NT2/D1 (cell line): ENCODE measurements at regions not wholly inside any gene's neighbourhood (a gene's known extent, or its start where the extent isn't known, plus 50 kb on each side); places are given as distances from the start of the nearest gene placed in this dataset.

Experiments
- DNase-seq: peaks from one replicate; pipeline ENCODE4 v3.0.0-alpha.2; 2011; ENCODE audit warnings: low read depth, low spot score
- H3K27me3 ChIP-seq: 2 replicates; pipeline ENCODE4 v1.6.0; 2011; ENCODE audit warnings: mild to moderate bottlenecking; ENCODE audit not compliant: insufficient read length, insufficient read depth
- H3K36me3 ChIP-seq: 2 replicates; pipeline ENCODE4 v1.6.1; 2011; ENCODE audit warnings: mild to moderate bottlenecking, low read length, mixed read lengths; ENCODE audit not compliant: insufficient read depth, insufficient read length
- H3K4me1 ChIP-seq: 2 replicates; pipeline ENCODE4 v1.5.1; 2011; ENCODE audit not compliant: insufficient read depth, insufficient read length
- H3K4me3 ChIP-seq: 2 replicates; pipeline ENCODE4 v1.5.1; 2011; ENCODE audit warnings: low read depth; ENCODE audit not compliant: insufficient read length
- H3K9ac ChIP-seq: 2 replicates; pipeline ENCODE4 v1.6.0; 2011; ENCODE audit warnings: low read depth; ENCODE audit not compliant: insufficient read length
- H3K9me3 ChIP-seq: 2 replicates; pipeline ENCODE4 v1.5.1; 2011; ENCODE audit warnings: mild to moderate bottlenecking, low read length; ENCODE audit not compliant: insufficient read depth
- SUZ12 ChIP-seq: IDR thresholded peaks from 2 replicates; pipeline ENCODE4 v1.6.1; 2011; ENCODE audit not compliant: insufficient read length, insufficient read depth; ENCODE audit errors: extremely low read depth
- YY1 ChIP-seq: IDR thresholded peaks from 2 replicates; pipeline ENCODE4 v1.6.1; 2011; ENCODE audit not compliant: insufficient read length, insufficient read depth
- ZNF274 ChIP-seq: IDR thresholded peaks from 2 replicates; pipeline ENCODE4 v1.6.1; 2011; ENCODE audit warnings: mild to moderate bottlenecking, low read depth, low read length

DNA sequence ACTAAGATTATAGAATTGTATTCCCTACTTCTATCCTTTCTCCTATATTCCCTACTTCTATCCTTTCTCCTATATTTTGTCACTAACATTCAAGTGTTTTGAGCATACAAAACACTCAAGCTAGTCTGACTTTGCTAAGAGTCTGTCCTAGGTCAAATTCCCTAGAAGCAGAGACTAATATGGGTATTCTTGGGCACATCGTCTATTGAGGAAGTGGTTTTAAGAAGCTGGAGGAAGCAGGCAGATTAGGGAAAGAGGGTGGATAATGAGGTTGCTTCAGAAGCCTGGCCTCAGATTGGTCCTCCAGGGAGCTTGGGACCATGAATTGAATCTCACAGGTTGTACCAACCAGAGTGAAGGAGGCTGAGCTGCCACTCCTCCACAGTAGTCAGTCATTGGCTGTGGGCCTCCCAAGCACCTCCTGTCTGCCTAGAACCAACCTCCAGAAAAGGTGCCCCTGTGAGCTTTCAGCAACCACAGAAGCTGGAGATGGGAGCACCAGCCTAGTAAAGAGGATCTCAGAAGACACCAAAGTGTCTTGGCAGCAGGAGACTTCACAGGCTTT lies 295.9 kb upstream of the PHF14 start:
- no peak for TF ChIP-seq SUZ12
- no peak for TF ChIP-seq ZNF274
- TF ChIP-seq YY1 = no peak
- no peak for DNase-seq
- H3K4me3 ChIP-seq = no peak overlapping the region
- H3K27me3 ChIP-seq = no peaks in the 10 kb centered on the region
- H3K9me3 ChIP-seq = no peaks in the 10 kb centered on the region
- no peaks in the 10 kb centered on the region for H3K36me3 ChIP-seq
- H3K9ac ChIP-seq = no peak overlapping the region
- no peaks in the 10 kb centered on the region for H3K4me1 ChIP-seq

- Histone ChIP-seq H3K9me3 (no peaks in the 10 kb centered on the region), H3K36me3 (no peaks in the 10 kb centered on the region), H3K4me1 (no peaks in the 10 kb centered on the region), H3K27me3 (no peaks in the 10 kb centered on the region), H3K9ac (no peak overlapping the region), H3K4me3 (no peak overlapping the region)
- no peak for DNase-seq
- no peak for TF ChIP-seq SUZ12
These were observed 289.1 kb upstream of the PHF14 start for GRCh38 chr7:10684606-10685005.

GRCh38 chr7:10685040-10685439 lies 288.6 kb upstream of the PHF14 start:
- no peak for TF ChIP-seq YY1
- TF ChIP-seq SUZ12 = no peak
- no peak for TF ChIP-seq ZNF274
- no peaks in the 10 kb centered on the region for H3K4me1 ChIP-seq
- H3K4me3 ChIP-seq = no peak overlapping the region
- DNase-seq = no peak
- H3K9ac ChIP-seq = no peak overlapping the region
- H3K36me3 ChIP-seq = no peaks in the 10 kb centered on the region
- no peaks in the 10 kb centered on the region for H3K9me3 ChIP-seq
- H3K27me3 ChIP-seq = no peaks in the 10 kb centered on the region

- TF ChIP-seq SUZ12 (no peak), ZNF274 (no peak), YY1 (no peak)
- no peaks in the 10 kb centered on the region for H3K9me3 ChIP-seq
- DNase-seq = no peak
These were observed 285.1 kb upstream of the PHF14 start for GRCh38 chr7:10688544-10688943.

DNA sequence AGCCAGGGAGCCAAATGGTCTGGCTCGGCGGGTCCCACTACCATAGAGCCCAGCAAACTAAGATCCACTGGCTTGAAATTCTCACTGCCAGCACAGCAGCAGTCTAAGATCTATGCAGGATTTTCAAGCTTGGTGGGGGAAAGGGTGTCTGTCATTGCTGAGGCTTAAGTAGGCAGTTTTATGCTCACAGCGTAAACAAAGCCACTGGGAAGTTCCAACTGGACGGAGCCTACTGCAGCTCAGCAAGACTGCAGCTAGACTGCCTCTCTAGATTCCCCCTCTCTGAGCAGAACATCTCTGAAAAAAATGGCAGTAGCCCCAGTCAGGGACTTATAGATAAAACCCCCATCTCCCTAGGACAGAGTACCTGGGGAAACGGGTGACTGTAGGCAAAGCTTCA lies 277.6 kb upstream of the PHF14 start:
- no peak overlapping the region for H3K9ac ChIP-seq
- no peak overlapping the region for H3K4me3 ChIP-seq
- H3K4me1 ChIP-seq = peaks cover 3% of the 10 kb centered on the region
- no peaks in the 10 kb centered on the region for H3K9me3 ChIP-seq
- peak; percentile 33 for DNase-seq
- no peaks in the 10 kb centered on the region for H3K36me3 ChIP-seq
- TF ChIP-seq YY1 (no peak), ZNF274 (no peak), SUZ12 (no peak)
- no peaks in the 10 kb centered on the region for H3K27me3 ChIP-seq

More at GRCh38 chr7:10688544-10688943, 285.1 kb upstream of the PHF14 start:
- no peaks in the 10 kb centered on the region for H3K4me1 ChIP-seq
- no peaks in the 10 kb centered on the region for H3K27me3 ChIP-seq
- no peaks in the 10 kb centered on the region for H3K36me3 ChIP-seq
- no peak overlapping the region for H3K4me3 ChIP-seq
- H3K9ac ChIP-seq = no peak overlapping the region

DNA sequence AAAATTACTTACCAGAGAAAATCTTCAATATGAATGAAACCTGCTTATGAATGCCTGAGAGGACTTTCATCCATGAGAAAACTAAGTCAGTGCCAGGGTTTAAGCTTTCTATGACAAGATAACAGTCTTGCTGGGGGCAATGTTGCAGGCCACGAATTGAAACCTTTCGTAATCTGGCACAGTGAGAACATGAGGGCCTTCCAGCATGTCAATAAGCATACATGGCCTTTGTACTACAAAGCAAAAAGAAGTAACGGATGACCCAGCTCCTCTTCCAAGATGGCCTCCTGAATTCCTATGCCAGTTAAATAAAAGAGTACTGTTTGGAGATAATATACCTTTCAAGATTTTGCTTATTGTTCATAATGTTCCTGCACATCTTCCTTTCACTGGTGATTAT lies 270.6 kb upstream of the PHF14 start:
- no peaks in the 10 kb centered on the region for H3K36me3 ChIP-seq
- DNase-seq = no peak
- no peak overlapping the region for H3K4me3 ChIP-seq
- H3K9ac ChIP-seq = no peak overlapping the region
- H3K9me3 ChIP-seq = no peaks in the 10 kb centered on the region
- H3K27me3 ChIP-seq = no peaks in the 10 kb centered on the region
- H3K4me1 ChIP-seq = no peaks in the 10 kb centered on the region
- TF ChIP-seq YY1 (no peak), SUZ12 (no peak), ZNF274 (no peak)

GRCh38 chr7:10703981-10704380 lies 269.7 kb upstream of the PHF14 start:
- Histone ChIP-seq H3K36me3 (no peaks in the 10 kb centered on the region), H3K4me1 (no peaks in the 10 kb centered on the region), H3K9me3 (no peaks in the 10 kb centered on the region), H3K4me3 (no peak overlapping the region), H3K9ac (no peak overlapping the region), H3K27me3 (no peaks in the 10 kb centered on the region)
- no peak for DNase-seq
- TF ChIP-seq ZNF274 (no peak), SUZ12 (no peak), YY1 (no peak)

DNA sequence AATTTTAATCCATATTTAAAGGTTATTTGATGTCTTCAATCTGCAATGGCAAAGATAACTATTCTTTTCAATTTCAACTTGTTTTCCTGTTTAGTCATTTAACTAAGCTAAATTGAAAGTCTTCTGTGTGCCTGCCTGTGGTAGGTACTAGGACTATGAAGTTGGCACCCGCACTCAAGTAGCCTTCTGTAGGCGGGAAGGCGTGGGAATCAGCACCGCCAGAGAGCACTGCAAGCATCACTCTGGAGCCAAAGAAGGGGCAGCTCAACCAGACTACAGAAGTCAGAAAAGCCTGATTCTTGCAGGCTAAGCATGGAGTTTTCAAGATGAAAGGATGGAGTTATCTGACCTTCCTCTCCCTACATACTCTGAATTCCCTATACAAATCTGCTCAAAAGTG lies 269.0 kb upstream of the PHF14 start:
- Histone ChIP-seq H3K27me3 (no peaks in the 10 kb centered on the region), H3K4me1 (no peaks in the 10 kb centered on the region)
- TF ChIP-seq ZNF274 = no peak
- no peak for TF ChIP-seq YY1
- no peak for TF ChIP-seq SUZ12

More for the DNA sequence above, 269.0 kb upstream of the PHF14 start:
- Histone ChIP-seq H3K36me3 (no peaks in the 10 kb centered on the region), H3K9ac (no peak overlapping the region), H3K9me3 (no peaks in the 10 kb centered on the region), H3K4me3 (no peak overlapping the region)
- no peak for DNase-seq
